Immature natural killer cell (primary cell): ENCODE measurements at regions not wholly inside any gene's neighbourhood (a gene's known extent, or its start where the extent isn't known, plus 50 kb on each side); places are given as distances from the start of the nearest gene placed in this dataset.

ENCODE experiments used
- DNase-seq, 3 donors: peaks; one replicate each; pipeline ENCODE4 v3.0.0; 2022; ENCODE audit warnings: mixed read lengths in 1 of 3
- H3K27ac Mint-ChIP-seq, 6 donors: one replicate each; pipeline ENCODE4 v1.8.0; 2020; ENCODE audit warnings: mixed read lengths in 6 of 6, mild to moderate bottlenecking in 5 of 6, inconsistent platforms in 4 of 6, moderate library complexity in 3 of 6
- H3K27me3 Mint-ChIP-seq, 3 donors: one replicate each; pipeline ENCODE4 v1.8.0; 2020 to 2021; ENCODE audit warnings: low read depth in 3 of 3, mild to moderate bottlenecking in 3 of 3, mixed read lengths in 3 of 3, moderate library complexity in 3 of 3, inconsistent platforms in 1 of 3
- H3K36me3 Mint-ChIP-seq, 3 donors: one replicate each; pipeline ENCODE4 v1.8.0; 2020; ENCODE audit warnings: mixed read lengths in 3 of 3, inconsistent platforms in 2 of 3, mild to moderate bottlenecking in 2 of 3
- H3K4me1 Mint-ChIP-seq, 2 donors: one replicate each; pipeline ENCODE4 v1.8.0; 2020; ENCODE audit warnings: inconsistent platforms in 2 of 2, mild to moderate bottlenecking in 2 of 2, mixed read lengths in 2 of 2, moderate library complexity in 1 of 2
- H3K4me3 Mint-ChIP-seq, 5 donors: one replicate each; pipeline ENCODE4 v1.8.0; 2020; ENCODE audit warnings: mild to moderate bottlenecking in 5 of 5, mixed read lengths in 5 of 5, inconsistent platforms in 3 of 5, moderate library complexity in 3 of 5
- H3K9me3 Mint-ChIP-seq, 6 donors: one replicate each; pipeline ENCODE4 v1.8.0; 2020; ENCODE audit warnings: mild to moderate bottlenecking in 6 of 6, mixed read lengths in 6 of 6, inconsistent platforms in 4 of 6, moderate library complexity in 3 of 6

DNA sequence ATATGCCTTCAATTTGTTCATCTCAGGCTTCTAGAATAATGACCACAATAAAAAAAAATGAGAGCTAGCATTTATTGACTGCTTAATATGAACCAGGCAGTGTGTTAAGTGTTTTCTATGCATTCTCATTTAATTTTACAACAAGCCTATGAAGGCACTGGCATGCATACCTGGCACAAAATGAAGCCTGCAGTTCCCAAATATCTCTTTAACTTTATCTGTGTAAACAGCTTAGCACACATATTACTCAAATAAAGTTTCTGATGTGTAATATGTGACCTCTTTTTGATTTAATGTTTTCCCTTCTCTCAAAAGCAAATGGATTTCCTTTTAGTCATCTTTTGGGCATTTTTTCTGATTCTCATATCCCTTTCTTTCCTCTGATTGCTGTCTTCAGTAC, 671.8 kb downstream of the PCDH7 start:
- Mint-ChIP-seq H3K4me3 (no peak overlapping the region), H3K4me1 (no peaks in the 10 kb centered on the region), H3K36me3 (no peaks in the 10 kb centered on the region), H3K27me3 (no peaks in the 10 kb centered on the region), H3K27ac (no peak overlapping the region), H3K9me3 (peaks cover 0 to 34% (median 18%) of the 10 kb centered on the region in 6 donors)
- no peak for DNase-seq

DNA sequence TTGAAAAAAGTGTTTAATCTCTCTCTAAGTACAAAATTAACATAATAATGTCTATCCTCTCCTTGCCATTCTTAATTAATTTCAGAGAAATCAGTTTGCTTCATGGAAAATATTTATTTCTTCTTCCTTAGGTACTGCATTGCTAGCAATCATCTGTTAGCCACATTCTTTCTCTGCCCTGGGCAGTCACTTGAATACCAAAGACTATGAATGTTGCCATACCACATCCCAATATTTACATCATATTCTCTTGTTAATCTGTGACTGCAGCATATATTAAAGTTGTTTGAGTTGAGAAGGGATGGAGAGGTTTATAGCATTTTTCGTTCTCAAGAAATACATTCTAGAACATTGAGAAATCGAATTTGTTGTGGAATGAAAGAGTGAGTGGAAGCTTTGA, 672.8 kb downstream of the PCDH7 start:
- H3K27ac Mint-ChIP-seq, result no peak overlapping the region
- no peak for DNase-seq
- H3K27me3 Mint-ChIP-seq, result no peaks in the 10 kb centered on the region
- no peaks in the 10 kb centered on the region for H3K4me1 Mint-ChIP-seq
- H3K36me3 Mint-ChIP-seq, result no peaks in the 10 kb centered on the region
- H3K4me3 Mint-ChIP-seq, result no peak overlapping the region
- peaks cover 0 to 38% (median 18%) of the 10 kb centered on the region in 6 donors for H3K9me3 Mint-ChIP-seq

DNA sequence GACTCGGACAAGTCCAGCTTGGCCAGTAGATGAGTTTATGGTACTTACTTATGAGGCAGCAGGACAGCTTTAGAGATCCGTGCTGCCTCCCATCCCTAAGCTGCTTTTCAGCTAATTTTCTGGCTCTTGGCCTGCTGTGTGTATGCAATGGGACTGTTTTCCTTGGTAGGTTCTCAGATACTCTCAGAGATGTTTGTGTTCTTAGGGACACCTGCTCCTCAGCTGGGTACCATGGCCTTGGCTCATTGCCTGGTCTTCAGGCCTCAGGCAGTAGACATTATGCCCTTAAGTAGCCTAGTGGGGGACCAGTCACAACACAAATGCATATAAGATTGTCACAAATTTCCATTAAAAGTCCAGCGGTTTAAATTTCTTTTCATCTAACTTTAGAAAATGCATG, 688.0 kb downstream of the PCDH7 start:
- Mint-ChIP-seq H3K4me1 (no peaks in the 10 kb centered on the region), H3K9me3 (peaks cover 2 to 44% (median 21%) of the 10 kb centered on the region in 6 donors), H3K27me3 (no peaks in the 10 kb centered on the region), H3K36me3 (no peaks in the 10 kb centered on the region), H3K27ac (no peak overlapping the region), H3K4me3 (no peak overlapping the region)
- no peak for DNase-seq

DNA sequence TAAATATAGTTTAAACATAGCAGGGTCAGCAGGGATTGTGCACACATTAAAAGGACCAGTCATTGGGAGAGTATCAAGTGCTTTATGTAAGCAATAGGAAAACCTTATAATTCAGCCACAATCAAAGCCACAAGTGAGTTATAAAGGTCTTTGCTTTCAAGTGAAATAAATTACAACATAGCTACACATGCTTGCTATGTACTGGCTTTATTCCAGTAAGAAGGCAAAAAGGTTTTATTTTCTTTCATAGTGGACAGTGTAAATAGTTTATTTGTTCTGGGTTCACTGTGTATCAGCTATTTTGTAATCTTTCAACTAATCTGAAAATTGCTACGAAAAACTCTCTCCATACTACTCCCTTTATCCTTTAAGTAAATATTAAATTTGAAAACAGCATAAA, 691.4 kb downstream of the PCDH7 start:
- H3K36me3 Mint-ChIP-seq, result no peaks in the 10 kb centered on the region
- H3K27me3 Mint-ChIP-seq, result no peaks in the 10 kb centered on the region
- DNase-seq, result no peak
- H3K4me1 Mint-ChIP-seq, result no peaks in the 10 kb centered on the region
- H3K4me3 Mint-ChIP-seq, result no peak overlapping the region
- no peak overlapping the region for H3K27ac Mint-ChIP-seq
- H3K9me3 Mint-ChIP-seq, result peaks cover 6 to 46% (median 23%) of the 10 kb centered on the region in 6 donors

DNA sequence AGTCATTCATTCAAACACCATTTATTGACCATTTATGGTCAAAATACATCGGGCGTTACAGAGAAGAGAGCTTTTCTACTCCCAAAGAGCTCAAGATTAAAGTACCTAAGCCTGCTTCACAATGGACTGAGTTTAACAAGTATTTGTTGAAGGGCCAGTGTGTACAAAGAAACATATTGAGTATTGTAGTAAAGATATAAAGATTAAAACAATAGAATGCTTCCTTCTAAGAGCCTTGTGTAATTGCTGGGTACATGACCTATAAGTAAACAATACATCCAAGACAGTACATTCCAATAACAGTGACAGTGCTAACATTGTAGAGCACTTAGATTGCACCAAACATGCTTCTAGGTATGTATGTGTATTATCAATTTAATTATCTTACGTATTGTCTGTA, 695.5 kb downstream of the PCDH7 start:
- DNase-seq, result no peak
- Mint-ChIP-seq H3K4me1 (no peaks in the 10 kb centered on the region), H3K27ac (no peak overlapping the region), H3K27me3 (peaks cover 0 to 1% (median 0%) of the 10 kb centered on the region in 3 donors), H3K36me3 (no peaks in the 10 kb centered on the region), H3K4me3 (no peak overlapping the region), H3K9me3 (peaks cover 6 to 44% (median 16%) of the 10 kb centered on the region in 6 donors)

DNA sequence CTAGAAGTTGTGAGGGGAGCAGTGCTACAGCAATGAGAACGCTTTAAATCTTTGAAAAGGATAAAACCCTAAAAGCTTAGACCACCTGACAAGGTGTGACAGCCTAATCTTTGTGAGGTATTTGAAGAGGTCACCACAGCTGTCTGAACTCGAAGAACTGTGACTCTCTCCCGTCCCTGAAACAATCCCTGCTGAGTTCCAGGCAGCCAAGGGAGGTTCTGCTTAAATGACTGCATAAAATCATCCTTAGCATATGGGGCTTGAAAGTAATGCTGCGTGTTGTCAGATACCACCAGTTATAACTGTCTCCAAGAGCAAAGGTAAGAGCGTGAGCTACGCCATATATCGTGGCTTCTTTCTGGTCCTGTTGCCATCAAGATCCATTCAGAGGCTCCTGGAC, 696.3 kb downstream of the PCDH7 start:
- Mint-ChIP-seq H3K27me3 (peaks cover 0 to 1% (median 0%) of the 10 kb centered on the region in 3 donors), H3K36me3 (no peaks in the 10 kb centered on the region), H3K4me3 (no peak overlapping the region), H3K27ac (no peak overlapping the region), H3K9me3 (peaks cover 5 to 44% (median 15%) of the 10 kb centered on the region in 6 donors), H3K4me1 (no peaks in the 10 kb centered on the region)
- DNase-seq, result no peak

DNA sequence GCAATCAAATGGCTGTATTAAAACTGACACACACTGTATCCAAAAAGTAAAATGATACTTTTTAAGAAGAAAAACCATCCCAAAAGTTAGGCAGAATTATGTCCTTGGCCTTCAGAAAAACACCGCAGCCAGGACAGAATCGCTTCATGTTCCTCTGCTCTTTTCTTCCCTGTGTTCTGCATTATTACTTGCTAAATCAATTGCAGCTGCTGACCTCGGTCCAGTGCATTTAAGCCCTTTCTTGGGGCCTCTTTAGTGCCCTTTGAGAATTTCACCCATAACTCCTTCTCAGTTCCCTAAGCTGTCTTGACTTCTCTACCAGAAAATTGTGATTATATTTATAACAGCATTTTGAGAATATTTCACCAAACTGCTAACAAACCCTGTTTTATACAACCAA, 696.9 kb downstream of the PCDH7 start:
- Mint-ChIP-seq H3K27me3 (peaks cover 0 to 1% (median 0%) of the 10 kb centered on the region in 3 donors), H3K36me3 (no peaks in the 10 kb centered on the region), H3K4me3 (no peak overlapping the region), H3K4me1 (no peaks in the 10 kb centered on the region), H3K9me3 (peaks cover 5 to 44% (median 15%) of the 10 kb centered on the region in 6 donors), H3K27ac (no peak overlapping the region)
- no peak for DNase-seq

DNA sequence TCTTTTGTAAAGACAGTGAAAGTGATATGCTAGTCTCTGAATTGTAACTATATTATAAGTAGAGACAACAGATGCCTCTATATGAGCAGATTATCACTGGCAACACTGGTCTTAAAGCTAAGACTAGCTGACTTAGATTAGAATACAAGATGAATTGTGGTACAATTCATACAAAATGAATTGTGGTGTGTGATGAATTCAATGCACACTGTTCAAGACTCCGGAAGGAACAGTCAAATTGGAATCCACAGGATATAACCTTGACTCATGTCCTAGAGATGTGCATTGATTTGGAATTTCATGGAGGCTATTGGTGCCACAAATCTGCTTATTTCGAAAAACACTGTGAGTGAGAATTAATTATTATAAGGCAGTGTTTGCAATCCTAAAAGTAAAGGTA, 701.8 kb downstream of the PCDH7 start:
- Mint-ChIP-seq H3K9me3 (peaks cover 1 to 19% (median 13%) of the 10 kb centered on the region in 6 donors), H3K27ac (no peak overlapping the region), H3K36me3 (peaks cover 0 to 4% (median 0%) of the 10 kb centered on the region in 3 donors), H3K27me3 (peaks cover 0 to 1% (median 0%) of the 10 kb centered on the region in 3 donors), H3K4me3 (no peak overlapping the region), H3K4me1 (no peaks in the 10 kb centered on the region)
- DNase-seq, result no peak

DNA sequence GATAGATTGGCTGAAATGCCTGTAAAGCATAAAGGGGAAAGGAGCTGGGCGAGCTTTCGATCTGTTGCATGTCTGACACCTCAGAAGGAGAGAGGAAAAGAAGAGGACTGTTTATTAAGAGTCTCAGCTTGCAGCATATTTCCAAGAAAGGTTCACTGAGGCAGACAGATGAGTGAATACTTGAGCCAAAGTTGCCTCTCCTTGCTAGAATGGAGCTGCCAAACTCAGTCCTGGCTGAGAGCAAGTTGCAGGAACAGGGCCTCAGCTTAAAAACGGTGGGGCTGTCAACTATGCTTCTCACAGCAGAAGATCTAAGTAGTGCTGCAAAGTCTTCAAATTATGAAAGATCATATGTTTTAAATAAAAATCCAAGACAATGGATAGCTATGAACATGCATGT, 707.5 kb downstream of the PCDH7 start:
- peaks cover 0 to 4% (median 0%) of the 10 kb centered on the region in 3 donors for H3K36me3 Mint-ChIP-seq

DNA sequence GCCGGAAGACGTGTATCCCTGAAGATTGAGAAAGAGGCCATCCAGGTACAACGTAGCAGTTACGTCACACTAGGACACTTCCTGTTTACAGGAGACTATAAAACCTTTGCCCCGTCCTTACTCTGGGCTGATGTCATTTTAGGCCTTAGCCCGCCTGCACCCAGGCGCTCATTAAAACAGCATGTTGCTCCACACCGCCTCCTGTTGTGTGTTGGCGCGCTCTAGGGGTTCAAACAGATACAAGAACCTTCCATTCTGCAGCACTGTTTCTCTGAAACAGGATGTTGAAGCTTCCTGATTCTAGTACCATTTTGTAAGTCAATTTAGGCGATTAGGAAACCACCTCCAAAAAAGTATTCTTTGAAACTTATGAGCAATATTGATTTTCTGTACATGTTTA, 722.1 kb downstream of the PCDH7 start:
- no peak for DNase-seq
- Mint-ChIP-seq H3K9me3 (peaks cover 0 to 27% (median 7%) of the 10 kb centered on the region in 6 donors), H3K36me3 (no peaks in the 10 kb centered on the region), H3K27ac (no peak overlapping the region), H3K4me3 (no peak overlapping the region), H3K27me3 (no peaks in the 10 kb centered on the region), H3K4me1 (no peaks in the 10 kb centered on the region)

More for the DNA sequence above, 707.5 kb downstream of the PCDH7 start:
- Mint-ChIP-seq H3K4me1 (no peaks in the 10 kb centered on the region), H3K4me3 (no peak overlapping the region), H3K9me3 (peaks cover 7 to 30% (median 17%) of the 10 kb centered on the region in 6 donors), H3K27me3 (peaks cover 0 to 1% (median 0%) of the 10 kb centered on the region in 3 donors), H3K27ac (no peak overlapping the region)
- no peak for DNase-seq

DNA sequence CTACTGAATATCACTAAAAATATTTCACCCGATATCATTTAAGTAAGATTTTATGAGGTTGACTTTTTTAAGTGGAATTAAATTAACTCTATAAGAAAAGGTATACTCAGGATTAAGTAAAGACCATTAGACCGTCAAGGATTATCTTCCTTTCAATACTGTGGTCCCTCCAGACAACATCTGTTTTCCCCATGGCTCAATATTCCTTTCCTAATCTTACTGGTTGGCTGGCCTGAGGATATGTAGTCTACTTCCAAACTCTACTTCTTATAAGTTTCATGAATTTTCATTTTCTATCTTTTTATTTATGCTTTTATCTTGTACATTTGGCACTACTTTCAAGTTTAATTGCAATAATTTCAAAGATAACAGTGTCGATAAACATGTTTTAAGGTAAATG, 725.4 kb downstream of the PCDH7 start:
- H3K4me1 Mint-ChIP-seq, result no peaks in the 10 kb centered on the region
- no peaks in the 10 kb centered on the region for H3K27me3 Mint-ChIP-seq
- DNase-seq, result no peak
- H3K4me3 Mint-ChIP-seq, result no peak overlapping the region
- H3K36me3 Mint-ChIP-seq, result no peaks in the 10 kb centered on the region
- peaks cover 0 to 43% (median 8%) of the 10 kb centered on the region in 6 donors for H3K9me3 Mint-ChIP-seq
- H3K27ac Mint-ChIP-seq, result no peak overlapping the region

DNA sequence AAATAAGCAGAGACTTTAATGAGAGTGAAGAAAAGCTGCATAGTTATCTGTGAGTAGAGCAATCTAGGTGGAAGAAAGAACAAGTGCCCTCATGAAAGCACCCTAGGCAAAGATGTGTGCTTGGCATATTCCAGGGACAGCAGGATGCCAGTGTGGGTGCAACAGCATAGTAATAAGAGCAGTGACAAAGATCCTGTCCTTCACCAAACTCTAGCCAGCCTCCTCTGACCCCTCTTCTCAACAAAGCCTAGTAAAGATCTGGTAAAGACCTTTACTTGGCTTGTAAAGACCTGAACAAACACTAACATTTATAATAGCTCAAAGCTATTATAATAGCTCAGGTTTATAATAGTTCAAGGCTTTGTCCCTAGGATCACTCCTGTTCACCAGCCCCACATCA, 735.4 kb downstream of the PCDH7 start:
- peaks cover 0 to 42% (median 25%) of the 10 kb centered on the region in 6 donors for H3K9me3 Mint-ChIP-seq
- H3K4me1 Mint-ChIP-seq, result no peaks in the 10 kb centered on the region
- no peak for DNase-seq
- H3K27ac Mint-ChIP-seq, result no peak overlapping the region
- peaks cover 0 to 2% (median 0%) of the 10 kb centered on the region in 3 donors for H3K27me3 Mint-ChIP-seq
- no peak overlapping the region for H3K4me3 Mint-ChIP-seq
- no peaks in the 10 kb centered on the region for H3K36me3 Mint-ChIP-seq

DNA sequence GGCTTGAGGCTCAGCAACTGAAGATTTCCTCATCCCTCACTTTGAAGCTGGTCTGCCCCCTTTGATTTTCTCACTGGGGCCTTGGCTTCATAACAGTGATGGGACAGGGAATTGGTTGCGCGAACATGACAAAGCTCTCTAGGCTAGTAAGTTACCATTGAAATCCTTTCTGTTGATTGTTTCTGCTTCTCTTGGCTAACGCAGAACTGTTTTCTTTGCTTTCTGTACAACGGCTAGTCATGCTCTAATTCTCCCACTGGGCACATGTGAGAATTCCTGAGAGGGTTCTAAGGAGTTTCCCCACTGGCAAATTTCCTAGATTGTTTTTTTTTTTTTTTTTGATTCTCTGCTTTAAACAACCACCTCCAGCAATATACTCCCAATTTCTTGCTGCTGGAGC, 738.6 kb downstream of the PCDH7 start:
- no peak for DNase-seq
- no peaks in the 10 kb centered on the region for H3K36me3 Mint-ChIP-seq
- no peak overlapping the region for H3K27ac Mint-ChIP-seq
- peaks cover 0 to 2% (median 2%) of the 10 kb centered on the region in 3 donors for H3K27me3 Mint-ChIP-seq
- no peak overlapping the region for H3K4me3 Mint-ChIP-seq
- no peaks in the 10 kb centered on the region for H3K4me1 Mint-ChIP-seq
- peaks cover 3 to 44% (median 24%) of the 10 kb centered on the region in 6 donors for H3K9me3 Mint-ChIP-seq

DNA sequence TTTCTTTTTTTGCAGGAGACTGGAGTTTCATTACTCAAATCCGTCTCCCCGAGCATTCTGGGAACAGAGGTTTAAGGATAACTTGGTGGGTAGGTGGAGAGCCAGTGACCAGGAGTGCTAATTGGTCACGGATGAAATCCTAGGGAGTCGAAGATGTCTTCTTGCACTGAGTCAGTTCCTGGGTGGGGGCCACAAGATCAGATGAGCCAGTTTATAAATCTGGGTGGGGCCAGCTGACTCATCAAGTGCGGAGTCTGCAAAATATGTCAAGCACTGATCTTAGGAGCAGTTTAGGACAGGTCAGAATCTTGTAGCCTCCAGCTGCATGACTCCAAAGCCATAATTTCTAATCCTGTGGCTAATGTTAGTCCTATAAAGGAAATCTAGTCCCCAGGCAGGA, 741.3 kb downstream of the PCDH7 start:
- H3K36me3 Mint-ChIP-seq, result no peaks in the 10 kb centered on the region
- no peaks in the 10 kb centered on the region for H3K4me1 Mint-ChIP-seq
- no peak overlapping the region for H3K4me3 Mint-ChIP-seq
- H3K27me3 Mint-ChIP-seq, result peaks cover 0 to 2% (median 2%) of the 10 kb centered on the region in 3 donors
- no peak overlapping the region for H3K27ac Mint-ChIP-seq
- no peak for DNase-seq
- H3K9me3 Mint-ChIP-seq, result peaks cover 10 to 47% (median 26%) of the 10 kb centered on the region in 6 donors

DNA sequence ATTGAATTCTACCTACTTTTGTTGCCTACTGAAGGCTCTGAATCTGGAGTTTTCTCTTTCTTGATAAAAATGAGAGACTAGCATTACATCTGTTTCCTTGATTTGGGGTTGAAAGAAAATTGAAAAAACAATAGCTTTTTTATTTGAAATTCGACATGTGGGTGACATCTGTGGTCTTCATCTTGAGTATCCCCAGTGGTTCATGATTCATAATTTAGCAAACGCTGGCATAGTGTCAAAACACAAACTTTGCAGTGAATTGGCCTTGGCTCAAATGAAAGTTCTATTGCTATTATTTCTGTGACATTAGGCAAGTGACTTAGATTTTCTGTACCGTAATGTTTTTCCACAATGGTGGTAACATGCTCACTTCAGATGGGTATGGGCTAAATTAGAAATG, 747.6 kb downstream of the PCDH7 start:
- Mint-ChIP-seq H3K36me3 (no peaks in the 10 kb centered on the region), H3K4me3 (no peak overlapping the region), H3K4me1 (no peaks in the 10 kb centered on the region), H3K9me3 (peaks cover 16 to 53% (median 21%) of the 10 kb centered on the region in 6 donors), H3K27ac (no peak overlapping the region), H3K27me3 (no peaks in the 10 kb centered on the region)
- DNase-seq, result no peak
